ENCODE measurements at regions not wholly inside any gene's neighbourhood (a gene's known extent, or its start where the extent isn't known, plus 50 kb on each side); places are given as distances from the start of the nearest gene placed in this dataset.

GRCh38 chr13:85166891-85167290 is 632.3 kb downstream of the SLITRK6 start:
- TF ChIP-seq, protein P1, sequence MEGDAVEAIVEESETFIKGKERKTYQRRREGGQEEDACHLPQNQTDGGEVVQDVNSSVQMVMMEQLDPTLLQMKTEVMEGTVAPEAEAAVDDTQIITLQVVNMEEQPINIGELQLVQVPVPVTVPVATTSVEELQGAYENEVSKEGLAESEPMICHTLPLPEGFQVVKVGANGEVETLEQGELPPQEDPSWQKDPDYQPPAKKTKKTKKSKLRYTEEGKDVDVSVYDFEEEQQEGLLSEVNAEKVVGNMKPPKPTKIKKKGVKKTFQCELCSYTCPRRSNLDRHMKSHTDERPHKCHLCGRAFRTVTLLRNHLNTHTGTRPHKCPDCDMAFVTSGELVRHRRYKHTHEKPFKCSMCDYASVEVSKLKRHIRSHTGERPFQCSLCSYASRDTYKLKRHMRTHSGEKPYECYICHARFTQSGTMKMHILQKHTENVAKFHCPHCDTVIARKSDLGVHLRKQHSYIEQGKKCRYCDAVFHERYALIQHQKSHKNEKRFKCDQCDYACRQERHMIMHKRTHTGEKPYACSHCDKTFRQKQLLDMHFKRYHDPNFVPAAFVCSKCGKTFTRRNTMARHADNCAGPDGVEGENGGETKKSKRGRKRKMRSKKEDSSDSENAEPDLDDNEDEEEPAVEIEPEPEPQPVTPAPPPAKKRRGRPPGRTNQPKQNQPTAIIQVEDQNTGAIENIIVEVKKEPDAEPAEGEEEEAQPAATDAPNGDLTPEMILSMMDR (IDR thresholded peaks at IDR 0.05), result no peak
- no peak for TF ChIP-seq POLR2A (IDR thresholded peaks at IDR 0.05)
